ENCODE measurements at regions not wholly inside any gene's neighbourhood (a gene's known extent, or its start where the extent isn't known, plus 50 kb on each side); places are given as distances from the start of the nearest gene placed in this dataset.

DNA sequence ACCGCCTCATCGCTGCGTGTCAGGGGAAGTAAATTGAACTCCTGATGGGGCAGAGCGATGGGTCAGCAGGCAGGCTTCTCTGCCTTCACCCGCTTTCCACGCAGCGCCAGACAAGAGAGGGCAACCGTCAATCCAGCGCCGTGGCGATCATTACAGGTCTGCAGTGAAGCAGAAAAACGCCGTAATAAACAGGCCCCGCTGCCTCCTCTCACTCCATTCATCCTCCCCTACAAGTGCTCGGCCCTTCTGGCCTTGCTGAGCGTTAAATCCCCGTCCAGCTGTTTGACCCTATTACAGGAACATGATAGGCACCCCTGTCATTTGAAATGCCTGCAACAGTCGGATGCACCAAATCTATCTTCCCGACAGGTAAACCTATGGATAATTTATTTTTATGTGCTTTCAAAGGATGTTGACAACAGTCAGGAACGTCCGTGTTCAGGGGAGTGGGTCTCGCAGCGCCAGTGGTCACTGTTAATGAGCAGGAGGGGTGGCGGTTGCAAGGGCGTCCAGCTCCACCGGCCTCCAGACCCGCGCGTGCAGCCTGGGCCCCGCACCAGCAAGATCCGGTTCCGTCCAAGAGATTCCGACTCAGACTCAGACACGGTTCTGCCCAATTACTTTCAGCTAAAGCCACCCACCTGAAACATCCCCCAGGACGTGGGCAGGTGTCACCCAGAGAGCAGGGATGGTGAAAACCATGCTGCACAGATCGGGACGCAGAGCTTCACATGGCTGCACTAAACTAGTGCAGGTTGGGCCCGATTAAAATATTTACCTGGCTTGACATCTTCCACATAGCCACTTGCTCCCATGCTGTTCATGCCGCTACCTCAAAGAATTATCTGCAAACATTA, 508.0 kb upstream of the MGMT start:
- DNase-seq: no peak

DNA sequence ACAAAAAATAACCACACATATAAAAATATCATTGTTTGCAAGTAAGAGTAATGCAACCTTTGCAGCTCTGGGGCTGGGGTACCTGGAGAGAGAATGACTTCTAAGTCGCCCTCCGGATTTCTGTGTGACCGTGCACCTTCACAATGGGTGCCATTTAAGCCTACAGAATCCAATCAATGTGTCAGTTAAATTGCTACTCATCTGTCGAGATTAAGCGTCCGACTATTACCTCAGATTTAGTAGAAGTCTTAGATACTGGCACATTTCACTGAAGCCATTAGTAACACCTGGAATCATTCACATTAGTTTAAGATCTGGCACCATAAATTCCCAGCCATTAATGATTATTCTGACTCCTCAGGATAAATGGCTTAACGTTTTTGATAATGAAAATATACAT, 507.3 kb upstream of the MGMT start:
- no peak for DNase-seq

DNA sequence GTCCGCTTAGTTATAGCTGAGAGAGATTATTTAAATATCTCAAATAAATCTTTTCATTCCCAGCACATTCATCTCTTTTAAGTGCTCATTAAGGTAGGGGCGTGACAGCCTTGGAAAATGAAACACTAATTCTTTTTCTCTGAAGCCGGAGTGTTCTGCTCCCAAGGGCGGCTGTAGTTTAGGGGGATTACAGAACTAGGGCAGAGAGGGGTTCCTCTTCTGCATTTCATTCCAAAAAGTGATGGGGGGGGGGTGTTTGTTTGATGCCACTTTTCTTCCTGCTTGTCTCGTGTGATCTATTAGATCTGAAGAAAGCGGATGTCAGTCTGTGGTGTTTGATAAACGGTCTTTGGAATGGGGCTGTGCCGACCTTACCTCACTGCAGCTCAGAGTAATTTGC, 506.5 kb upstream of the MGMT start:
- no peak for DNase-seq

GRCh38 chr10:128962182-128962581, 504.9 kb upstream of the MGMT start:
- DNase-seq: no peak

- DNase-seq: no peak
Observed at GRCh38 chr10:128963211-128964099, 503.6 kb upstream of the MGMT start.

DNA sequence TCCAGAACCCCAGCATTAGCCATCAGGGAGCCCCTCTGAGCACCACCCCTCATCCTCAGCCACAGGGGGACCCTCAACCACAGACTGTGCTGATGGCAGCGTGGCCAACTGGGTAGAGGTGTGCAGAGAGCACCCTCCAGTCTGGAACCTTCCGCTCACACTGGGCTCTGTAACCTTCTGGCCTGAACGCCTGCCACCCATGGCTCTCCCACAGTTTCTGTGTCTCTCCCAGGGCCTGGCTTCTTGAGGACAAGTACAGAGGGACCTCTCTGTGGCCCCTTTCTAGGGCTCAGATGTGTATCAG, 503.0 kb upstream of the MGMT start:
- DNase-seq: no peak

DNA sequence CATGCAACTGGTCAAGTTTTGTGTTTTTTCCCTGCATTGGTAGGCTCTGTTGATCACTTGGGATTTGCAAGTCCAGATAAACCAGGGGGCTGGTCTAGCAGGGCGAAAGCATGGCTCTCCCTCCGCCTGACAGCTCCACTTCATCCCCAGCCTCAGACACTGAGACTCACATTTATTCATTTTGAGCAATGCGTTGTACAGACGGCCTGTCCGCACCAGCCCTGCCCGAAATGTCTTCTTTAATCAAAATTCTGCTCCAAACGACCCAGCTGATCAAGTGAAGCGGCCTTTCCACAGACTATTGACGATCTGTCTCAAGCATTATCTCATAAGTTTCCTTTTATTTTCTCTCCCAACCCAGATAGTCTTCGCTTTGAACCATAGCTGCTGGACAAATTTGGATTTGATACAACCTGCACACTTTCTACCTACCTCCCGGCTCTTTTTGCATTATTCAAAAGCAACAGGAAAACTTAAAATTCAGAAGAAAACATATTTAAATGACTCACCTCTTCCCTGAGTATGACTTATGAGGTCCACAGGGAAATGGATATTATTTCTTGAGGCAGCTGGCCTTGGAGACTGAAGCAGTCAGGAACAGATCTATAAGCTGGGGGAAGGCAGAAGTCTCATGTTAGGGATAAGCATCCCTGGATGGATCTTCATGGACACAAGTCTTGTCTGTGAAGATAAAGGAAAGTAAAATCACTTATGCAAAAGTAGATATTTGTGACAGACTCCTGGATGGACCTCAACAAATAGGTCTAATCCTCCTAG, 498.9 kb upstream of the MGMT start:
- no peak for DNase-seq

DNA sequence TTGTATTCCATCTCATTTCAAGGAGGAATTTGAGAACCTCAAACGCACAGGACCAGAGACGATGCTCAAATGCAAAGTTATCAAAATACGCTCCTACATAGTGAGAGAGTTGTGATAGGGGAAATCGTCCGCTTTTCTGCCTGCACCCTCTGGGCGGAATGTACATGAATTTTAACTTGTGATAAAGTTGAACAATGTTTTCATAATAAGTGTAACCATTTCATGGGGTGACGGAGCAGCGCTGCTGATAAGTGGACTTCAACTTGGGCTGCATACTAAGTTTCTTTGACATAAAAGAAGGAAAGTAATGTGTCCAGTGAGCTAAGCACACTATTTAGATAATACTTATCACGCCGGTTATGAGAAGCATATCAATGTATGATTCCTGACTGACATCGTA, 497.5 kb upstream of the MGMT start:
- no peak for DNase-seq

GRCh38 chr10:128971374-128972035, 495.5 kb upstream of the MGMT start:
- no peak for DNase-seq

- no peak for DNase-seq
Observed at GRCh38 chr10:128972036-128972405, 495.0 kb upstream of the MGMT start.

DNA sequence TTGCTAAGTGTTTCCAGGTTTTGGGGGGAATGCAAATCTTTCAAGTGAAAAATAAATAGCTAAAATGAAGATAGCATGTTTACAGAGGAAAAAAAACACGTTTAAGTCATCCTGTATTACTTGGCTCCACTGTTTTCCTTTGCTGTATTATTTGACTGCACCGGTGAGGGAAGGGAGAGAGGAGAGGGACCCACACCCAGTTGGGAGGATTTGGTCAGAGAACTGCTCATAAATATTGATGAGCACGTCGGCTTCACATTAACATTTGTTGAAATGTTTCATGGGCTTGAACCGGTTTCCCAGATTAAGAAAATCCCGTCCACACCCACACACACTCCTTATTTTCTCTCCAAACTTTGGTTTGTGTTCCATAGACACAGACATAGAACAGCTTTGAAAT, 493.8 kb upstream of the MGMT start:
- DNase-seq: no peak

DNA sequence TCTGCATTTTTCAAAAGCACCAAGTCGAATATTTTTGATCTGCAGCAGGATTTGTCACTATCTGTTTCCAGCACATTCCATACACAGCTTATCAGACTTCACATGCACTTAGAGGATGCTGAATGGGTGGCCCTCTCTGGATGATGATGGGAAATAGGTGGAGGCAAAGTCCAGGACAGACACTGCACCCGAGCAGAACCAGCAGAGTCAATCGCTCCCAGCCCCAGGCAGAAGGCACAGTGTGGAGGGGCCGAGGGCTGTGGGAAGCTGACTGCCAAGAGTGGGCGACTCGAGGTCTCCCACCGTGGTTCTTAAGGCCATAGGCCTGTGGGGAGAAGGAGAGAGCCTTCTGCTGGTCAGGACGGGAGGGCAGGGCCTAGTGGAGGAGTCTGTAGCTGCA, 490.2 kb upstream of the MGMT start:
- DNase-seq: no peak

DNA sequence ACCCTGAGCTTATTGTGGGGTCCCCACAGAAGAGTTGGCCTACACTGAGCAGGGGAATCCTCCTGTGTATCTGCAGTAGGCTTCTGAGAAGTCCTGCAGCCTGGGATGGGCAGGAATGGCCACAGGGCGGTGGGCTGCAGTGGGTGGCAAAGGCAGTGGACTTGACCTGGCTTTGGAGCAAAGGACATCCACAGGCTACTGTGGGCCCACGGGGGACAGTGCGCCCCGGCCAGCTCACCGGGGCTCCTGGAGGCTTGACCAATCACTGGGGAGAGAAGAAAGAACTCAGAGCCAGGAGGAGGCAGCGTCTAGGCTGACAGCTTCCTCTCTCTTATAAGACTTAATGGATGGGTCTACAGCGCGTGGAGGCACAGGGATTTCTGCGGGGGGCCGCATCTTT, 488.8 kb upstream of the MGMT start:
- DNase-seq: no peak

GRCh38 chr10:128979405-128979804, 487.6 kb upstream of the MGMT start:
- no peak for DNase-seq

GRCh38 chr10:128981251-128981650, 485.8 kb upstream of the MGMT start:
- no peak for DNase-seq

GRCh38 chr10:128981881-128982615, 485.0 kb upstream of the MGMT start:
- no peak for DNase-seq

DNA sequence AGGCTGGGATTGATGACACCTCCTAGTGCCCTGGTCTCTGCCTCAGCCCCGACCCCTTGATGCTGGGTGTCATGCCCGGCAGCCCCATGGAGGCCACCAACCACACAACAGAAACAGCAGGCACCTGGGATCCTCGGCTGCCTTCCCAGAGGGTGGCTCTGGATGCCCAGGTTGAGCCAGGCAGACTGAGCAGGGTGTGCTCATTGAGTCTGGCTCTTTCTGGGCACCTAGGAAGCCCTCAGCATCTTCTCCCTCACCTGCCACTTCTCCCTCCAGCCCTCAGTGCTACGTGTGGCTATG, 484.5 kb upstream of the MGMT start:
- no peak for DNase-seq

GRCh38 chr10:128985036-128985435, 482.0 kb upstream of the MGMT start:
- no peak for DNase-seq

GRCh38 chr10:128990986-128991385, 476.1 kb upstream of the MGMT start:
- DNase-seq: no peak

DNA sequence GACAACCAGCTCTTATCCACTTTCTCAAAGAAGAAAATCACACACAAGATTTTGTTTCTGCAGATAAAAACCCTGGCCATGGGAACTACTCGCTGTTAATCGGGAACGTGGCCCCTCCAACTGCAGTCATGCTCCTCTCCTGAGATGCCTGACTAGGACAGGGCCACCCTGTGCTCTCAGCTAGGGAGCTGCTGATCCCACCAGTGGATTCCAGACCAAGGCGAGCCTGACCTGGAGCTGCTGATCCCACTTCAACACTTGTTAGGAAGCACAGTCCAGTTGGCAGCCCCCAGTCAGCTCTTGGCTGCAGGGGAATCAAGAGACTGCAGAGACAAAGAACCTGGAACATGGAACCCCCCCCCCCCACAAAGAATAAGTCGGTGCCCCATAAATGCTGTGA, 474.3 kb upstream of the MGMT start:
- no peak for DNase-seq

DNA sequence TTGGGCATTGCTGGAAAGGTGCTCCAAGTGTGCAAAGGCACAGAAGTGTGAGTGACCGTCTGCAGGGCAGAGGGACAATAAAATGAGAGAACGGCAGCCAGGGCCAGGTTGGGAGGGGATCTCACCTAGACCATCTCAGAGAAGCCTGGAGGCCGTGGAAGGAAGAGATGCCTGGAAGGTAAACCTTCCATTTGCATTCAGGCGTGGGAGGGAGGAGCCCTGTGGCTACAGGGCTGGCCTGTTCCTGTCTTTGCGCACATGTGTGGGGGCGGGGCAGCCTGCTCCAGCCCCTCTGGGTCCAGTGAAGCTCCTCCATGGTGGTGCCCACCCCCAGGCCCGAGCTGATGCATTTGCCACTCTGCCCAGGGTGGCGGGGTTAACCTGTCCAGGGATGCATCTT, 473.6 kb upstream of the MGMT start:
- no peak for DNase-seq

DNA sequence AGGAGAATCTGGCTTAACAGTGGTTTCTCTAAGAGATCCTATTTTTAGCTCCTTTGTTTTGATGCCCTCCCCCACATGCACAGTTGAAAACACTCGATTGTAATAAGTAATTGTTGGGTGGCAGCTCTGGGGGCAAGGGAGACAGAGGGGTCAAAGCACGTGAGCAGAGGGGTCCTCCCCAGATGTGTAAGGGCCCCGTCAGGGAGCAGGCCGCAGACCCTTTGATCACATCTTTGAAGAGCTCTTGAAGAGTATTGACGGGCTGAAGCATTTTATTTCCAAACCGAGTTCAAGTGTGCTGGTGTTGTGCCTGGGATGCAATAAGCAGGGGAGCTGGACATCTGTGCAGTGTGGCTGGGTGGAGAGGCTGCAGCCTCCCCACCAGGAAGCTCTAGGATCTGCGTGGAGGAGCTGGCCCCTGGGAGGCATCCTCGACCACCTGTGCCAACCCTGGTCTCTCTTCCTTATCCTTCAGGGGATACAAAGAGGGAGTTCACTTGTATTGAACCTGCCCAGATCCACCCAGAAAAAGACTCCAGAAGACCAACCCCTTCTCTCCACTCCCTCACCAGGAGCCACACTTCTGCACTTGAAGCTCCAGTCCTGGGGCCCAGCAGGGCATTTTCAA, 473.0 kb upstream of the MGMT start:
- no peak for DNase-seq
